C4-2B (cell line): ENCODE measurements at regions not wholly inside any gene's neighbourhood (a gene's known extent, or its start where the extent isn't known, plus 50 kb on each side); places are given as distances from the start of the nearest gene placed in this dataset.

Experiments used
- H3K27ac ChIP-seq: fragments of 450-650 bp; 2 replicates; pipeline ENCODE4 v1.5.1; 2017
- CTCF ChIP-seq: fragments of 450-650 bp; conservative IDR thresholded peaks from 2 replicates; pipeline ENCODE4 v1.5.1; 2017; ENCODE audit warnings: mild to moderate bottlenecking
- ZFX ChIP-seq: fragments of 450-650 bp; IDR thresholded peaks from 2 replicates; pipeline ENCODE4 v1.6.1; 2017

- no peak overlapping the region for H3K27ac ChIP-seq
These were observed 140.3 kb upstream of the DLX2 start for GRCh38 chr2:172242961-172243360.

GRCh38 chr2:172244419-172245130 lies 141.9 kb upstream of the DLX2 start:
- no peak overlapping the region for H3K27ac ChIP-seq

More at GRCh38 chr2:172242961-172243360, 140.3 kb upstream of the DLX2 start:
- TF ChIP-seq CTCF (no peak), ZFX (no peak)

GRCh38 chr2:172246649-172247048 lies 143.9 kb upstream of the DLX2 start:
- no peak for TF ChIP-seq ZFX
- TF ChIP-seq CTCF: no peak
- H3K27ac ChIP-seq: no peak overlapping the region

More at GRCh38 chr2:172244419-172245130, 141.9 kb upstream of the DLX2 start:
- TF ChIP-seq CTCF (no peak), ZFX (no peak)

- TF ChIP-seq CTCF (no peak), ZFX (no peak)
- H3K27ac ChIP-seq: no peak overlapping the region
These were observed 144.5 kb upstream of the DLX2 start for GRCh38 chr2:172247203-172247602.

- no peak overlapping the region for H3K27ac ChIP-seq
- TF ChIP-seq ZFX (no peak), CTCF (no peak)
These were observed 145.7 kb upstream of the DLX2 start for GRCh38 chr2:172248381-172248780.

- TF ChIP-seq CTCF: no peak
- TF ChIP-seq ZFX: no peak
- H3K27ac ChIP-seq: no peak overlapping the region
These were observed 146.1 kb upstream of the DLX2 start for GRCh38 chr2:172248785-172249187.

GRCh38 chr2:172249334-172249733 lies 146.6 kb upstream of the DLX2 start:
- H3K27ac ChIP-seq: no peak overlapping the region
- TF ChIP-seq CTCF (no peak), ZFX (no peak)
